Eye (tissue), 1 donor: ENCODE measurements at regions not wholly inside any gene's neighbourhood (a gene's known extent, or its start where the extent isn't known, plus 50 kb on each side); places are given as distances from the start of the nearest gene placed in this dataset.
"Not testable (repeated sequence)": the region's sequence is repeated elsewhere in the genome, so short reads cannot be mapped to it uniquely, and the experiment has no call there.

Experiments
- DNase-seq: peaks from one replicate; pipeline ENCODE4 v3.0.0-alpha.2; 2015

- peak; percentile 7 for DNase-seq
Measured at GRCh38 chr10:4429571-4429970, 396.4 kb upstream of the AKR1E2 start.

GRCh38 chr10:4427532-4427931, 398.5 kb upstream of the AKR1E2 start:
- no peak for DNase-seq

GRCh38 chr10:4426866-4427265, 399.1 kb upstream of the AKR1E2 start:
- no peak for DNase-seq

GRCh38 chr10:4409319-4409718, 416.7 kb upstream of the AKR1E2 start:
- no peak for DNase-seq

GRCh38 chr10:4407783-4408182, 418.2 kb upstream of the AKR1E2 start:
- no peak for DNase-seq

- DNase-seq, result no peak
Measured at GRCh38 chr10:4405828-4406227, 420.2 kb upstream of the AKR1E2 start.

- no peak for DNase-seq
Measured at GRCh38 chr10:4403638-4404252, 422.3 kb upstream of the AKR1E2 start.

GRCh38 chr10:4401080-4401479, 424.9 kb upstream of the AKR1E2 start:
- not testable (repeated sequence) for DNase-seq

- DNase-seq, result no peak
Measured at GRCh38 chr10:4399556-4399955, 426.5 kb upstream of the AKR1E2 start.

- no peak for DNase-seq
Measured at GRCh38 chr10:4398602-4399001, 427.4 kb upstream of the AKR1E2 start.

GRCh38 chr10:4397337-4397736, 428.7 kb upstream of the AKR1E2 start:
- no peak for DNase-seq

GRCh38 chr10:4396401-4397283, 429.4 kb upstream of the AKR1E2 start:
- DNase-seq, result no peak

GRCh38 chr10:4395731-4396130, 430.3 kb upstream of the AKR1E2 start:
- DNase-seq, result no peak

- DNase-seq, result not testable (repeated sequence)
Measured at GRCh38 chr10:4394455-4394854, 431.6 kb upstream of the AKR1E2 start.

GRCh38 chr10:4391683-4392082, 434.3 kb upstream of the AKR1E2 start:
- DNase-seq, result no peak

GRCh38 chr10:4390219-4390618, 435.8 kb upstream of the AKR1E2 start:
- DNase-seq, result no peak

- DNase-seq, result no peak
Measured at GRCh38 chr10:4385231-4385870, 440.7 kb upstream of the AKR1E2 start.

GRCh38 chr10:4384245-4384644, 441.8 kb upstream of the AKR1E2 start:
- peak; percentile 46 for DNase-seq

- peak; percentile 29 for DNase-seq
Measured at GRCh38 chr10:4383651-4384098, 442.3 kb upstream of the AKR1E2 start.

GRCh38 chr10:4382811-4383210, 443.2 kb upstream of the AKR1E2 start:
- DNase-seq, result no peak

- no peak for DNase-seq
Measured at GRCh38 chr10:4373612-4374011, 452.4 kb upstream of the AKR1E2 start.

- DNase-seq, result no peak
Measured at GRCh38 chr10:4373098-4373497, 452.9 kb upstream of the AKR1E2 start.

- DNase-seq, result peak; percentile 84
Measured at GRCh38 chr10:4372601-4373000, 453.4 kb upstream of the AKR1E2 start.
